Heart left ventricle (tissue), 13 donors: ENCODE measurements at regions not wholly inside any gene's neighbourhood (a gene's known extent, or its start where the extent isn't known, plus 50 kb on each side); places are given as distances from the start of the nearest gene placed in this dataset.

Experiments
- CTCF ChIP-seq, 12 donors: fragments of 200-600 bp; sonication (generic) in 4 of 12; IDR thresholded peaks; one replicate each; pipeline versions ENCODE4 v1.5.0 to v1.8.0; 2018 to 2022; ENCODE audit warnings: antibody characterized with exemption in 12 of 12, mild to moderate bottlenecking in 5 of 12
- POLR2A ChIP-seq, 2 donors: fragments of 450-650 bp; IDR thresholded peaks; one replicate each; pipeline ENCODE4 v1.6.1; 2017; ENCODE audit warnings: antibody characterized with exemption in 2 of 2, mild to moderate bottlenecking in 2 of 2, moderate library complexity in 2 of 2
- donor health status: ischemic (EF 13 %, LVEDD 7.1; RV severe dilation, severe dysfunction).
- donor health status: DM: no; HTN: yes; CAD: no.
- donor health status: DM: no; HTN: no; CAD: no.
- donor health status: ischemic (EF 25% LVEDD 6.9; RV normal size, moderate dysfunction).
- donor health status: ischemic (EF 25% LVEDD 5.7; RV mildly dilated, moderate dysfunction).
- donor health status: ischemic (EF 35%, LVEDD 5.7; RV mildly dilated, moderate dysfunction).
- donor health status: nonischemic (EF 11% LVEDD 7.7; RV severe dilation, severe dysfunction).
- donor health status: DM: yes; HTN: yes; CAD: no.
- donor health status: PGD.
- donor health status: ischemic (EF 29% LVEDD 5.4; RV normal size, mild dysfunction).
- donor health status: nonischemic (EF 23%, LVEDD 6.1; RV moderate dilation, normal function).

- no peak for TF ChIP-seq CTCF (IDR thresholded peaks at IDR 0.05)
- TF ChIP-seq POLR2A (IDR thresholded peaks at IDR 0.05), result no peak
These were observed 640.8 kb downstream of the TBC1D4 start for GRCh38 chr13:74841123-74841522.
